Mesothelial cell of epicardium (in vitro differentiated cells): ENCODE measurements at regions not wholly inside any gene's neighbourhood (a gene's known extent, or its start where the extent isn't known, plus 50 kb on each side); places are given as distances from the start of the nearest gene placed in this dataset.

ENCODE experiments used
- DNase-seq, 2 experiments: peaks; one replicate each; pipeline ENCODE4 v3.0.0; 2021; ENCODE audit warnings: low spot score in 2 of 2; ENCODE audit not compliant: unreplicated experiment in 2 of 2
- H3K27ac Mint-ChIP-seq: 2 replicates; pipeline ENCODE4 v1.8.0; 2021; ENCODE audit warnings: mixed read lengths
- H3K27me3 Mint-ChIP-seq: 2 replicates; pipeline ENCODE4 v1.8.0; 2021; ENCODE audit warnings: low read depth, mixed read lengths
- H3K36me3 Mint-ChIP-seq: 2 replicates; pipeline ENCODE4 v1.8.0; 2021; ENCODE audit warnings: mixed read lengths
- H3K4me1 Mint-ChIP-seq: 2 replicates; pipeline ENCODE4 v1.8.0; 2021; ENCODE audit warnings: mixed read lengths
- H3K4me3 Mint-ChIP-seq: 2 replicates; pipeline ENCODE4 v1.8.0; 2021; ENCODE audit warnings: mild to moderate bottlenecking, moderate library complexity, mixed read lengths
- H3K9me3 Mint-ChIP-seq: 2 replicates; pipeline ENCODE4 v1.8.0; 2021; ENCODE audit warnings: mixed read lengths
- TF ChIP-seq, protein P1 (sequence below): fragments of 200-600 bp; sonication (generic); IDR thresholded peaks from one replicate; pipeline ENCODE4 v1.5.0; 2021; ENCODE audit warnings: antibody characterized with exemption; ENCODE audit not compliant: unreplicated experiment

DNA sequence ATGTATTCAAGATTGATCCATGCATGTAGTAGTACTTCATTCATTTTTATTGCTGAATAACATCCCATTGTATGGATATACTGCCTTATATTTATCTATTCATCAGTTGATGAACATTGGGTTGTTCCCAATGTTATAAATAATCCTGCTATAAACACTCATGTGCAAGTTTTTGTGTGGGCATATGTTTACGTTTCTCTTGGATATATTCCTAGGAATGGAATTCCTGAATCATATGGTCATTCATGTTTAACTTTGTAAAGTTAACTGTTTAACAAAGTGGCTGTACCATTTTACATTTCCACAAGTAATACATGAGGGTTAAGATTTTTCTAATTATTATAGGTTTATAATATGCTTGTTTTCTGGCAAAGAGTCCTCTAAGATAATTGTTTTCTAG, 1568.2 kb upstream of the SEL1L start:
- peaks cover 7% of the 10 kb centered on the region for H3K9me3 Mint-ChIP-seq
- no peak for DNase-seq
- TF ChIP-seq, protein P1, sequence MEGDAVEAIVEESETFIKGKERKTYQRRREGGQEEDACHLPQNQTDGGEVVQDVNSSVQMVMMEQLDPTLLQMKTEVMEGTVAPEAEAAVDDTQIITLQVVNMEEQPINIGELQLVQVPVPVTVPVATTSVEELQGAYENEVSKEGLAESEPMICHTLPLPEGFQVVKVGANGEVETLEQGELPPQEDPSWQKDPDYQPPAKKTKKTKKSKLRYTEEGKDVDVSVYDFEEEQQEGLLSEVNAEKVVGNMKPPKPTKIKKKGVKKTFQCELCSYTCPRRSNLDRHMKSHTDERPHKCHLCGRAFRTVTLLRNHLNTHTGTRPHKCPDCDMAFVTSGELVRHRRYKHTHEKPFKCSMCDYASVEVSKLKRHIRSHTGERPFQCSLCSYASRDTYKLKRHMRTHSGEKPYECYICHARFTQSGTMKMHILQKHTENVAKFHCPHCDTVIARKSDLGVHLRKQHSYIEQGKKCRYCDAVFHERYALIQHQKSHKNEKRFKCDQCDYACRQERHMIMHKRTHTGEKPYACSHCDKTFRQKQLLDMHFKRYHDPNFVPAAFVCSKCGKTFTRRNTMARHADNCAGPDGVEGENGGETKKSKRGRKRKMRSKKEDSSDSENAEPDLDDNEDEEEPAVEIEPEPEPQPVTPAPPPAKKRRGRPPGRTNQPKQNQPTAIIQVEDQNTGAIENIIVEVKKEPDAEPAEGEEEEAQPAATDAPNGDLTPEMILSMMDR: no peak
- no peaks in the 10 kb centered on the region for H3K27me3 Mint-ChIP-seq
- no peak overlapping the region for H3K27ac Mint-ChIP-seq
- H3K4me1 Mint-ChIP-seq: peaks cover 5% of the 10 kb centered on the region
- H3K4me3 Mint-ChIP-seq: no peak overlapping the region
- no peaks in the 10 kb centered on the region for H3K36me3 Mint-ChIP-seq

DNA sequence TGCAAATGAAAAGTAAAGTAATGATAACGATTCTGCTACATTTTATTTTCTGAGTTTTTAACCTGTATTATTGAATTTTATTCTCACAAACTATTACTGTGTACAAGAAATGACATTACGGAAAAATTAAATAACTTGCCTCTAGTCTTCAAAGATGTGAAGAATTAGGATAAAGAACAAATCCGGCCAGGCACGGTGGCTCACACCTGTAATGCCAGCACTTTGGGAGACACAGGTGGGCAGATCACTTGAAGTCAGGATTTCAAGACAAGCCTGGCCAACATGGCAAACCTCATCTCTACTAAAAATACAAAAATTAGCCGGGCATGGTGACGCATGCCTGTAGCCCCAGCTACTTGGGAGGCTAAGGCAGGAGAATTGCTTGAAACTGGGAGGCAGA, 1584.4 kb upstream of the SEL1L start:
- H3K4me3 Mint-ChIP-seq: no peak overlapping the region
- no peaks in the 10 kb centered on the region for H3K27me3 Mint-ChIP-seq
- TF ChIP-seq, protein P1: no peak
- peaks cover 11% of the 10 kb centered on the region for H3K4me1 Mint-ChIP-seq
- DNase-seq: no peak
- no peak overlapping the region for H3K27ac Mint-ChIP-seq
- H3K9me3 Mint-ChIP-seq: peaks cover 7% of the 10 kb centered on the region
- no peaks in the 10 kb centered on the region for H3K36me3 Mint-ChIP-seq

DNA sequence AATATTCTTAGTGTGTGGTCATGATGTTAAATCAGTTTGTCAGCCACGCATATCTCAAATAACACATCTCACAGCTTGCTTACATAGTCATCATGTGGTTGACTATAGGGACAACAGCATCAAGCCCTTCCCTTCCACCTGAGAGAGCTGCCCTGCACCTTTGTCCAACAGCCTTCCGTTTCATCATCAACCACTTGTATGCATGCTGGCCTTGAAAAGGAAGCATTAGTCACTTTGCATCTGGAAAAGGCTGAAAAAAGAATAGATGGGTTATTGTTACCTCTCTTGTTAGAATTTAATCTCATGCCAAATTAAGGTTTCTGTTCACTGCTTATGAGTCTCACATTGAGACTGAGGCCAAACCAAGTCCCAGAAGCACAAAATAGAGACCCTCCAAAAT, 1586.5 kb upstream of the SEL1L start:
- Mint-ChIP-seq H3K27ac (no peak overlapping the region), H3K36me3 (no peaks in the 10 kb centered on the region), H3K4me3 (no peak overlapping the region), H3K9me3 (peaks cover 7% of the 10 kb centered on the region), H3K4me1 (peaks cover 17% of the 10 kb centered on the region), H3K27me3 (no peaks in the 10 kb centered on the region)
- no peak for DNase-seq
- TF ChIP-seq, protein P1: no peak

DNA sequence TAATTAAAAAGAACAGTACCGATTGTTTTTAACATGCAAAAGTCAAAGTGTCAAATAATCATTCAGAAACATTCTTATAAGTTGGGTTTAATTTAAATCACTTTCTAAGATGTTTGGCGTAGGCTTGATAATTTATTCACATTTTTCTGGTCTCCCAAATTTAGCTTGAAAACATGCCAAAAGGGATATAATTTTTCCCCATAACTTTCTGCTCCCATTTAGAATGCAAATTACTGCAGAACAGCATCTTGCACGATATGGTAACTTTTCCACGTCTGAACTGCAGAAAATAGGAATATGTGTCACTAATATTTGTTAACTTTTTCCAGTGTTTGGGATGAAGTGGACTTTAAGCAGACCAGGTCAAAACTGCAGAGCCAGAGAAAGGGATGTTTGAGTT, 1592.4 kb upstream of the SEL1L start:
- DNase-seq: no peak
- Mint-ChIP-seq H3K27ac (no peak overlapping the region), H3K4me3 (no peak overlapping the region), H3K36me3 (no peaks in the 10 kb centered on the region), H3K9me3 (peaks cover 4% of the 10 kb centered on the region), H3K27me3 (no peaks in the 10 kb centered on the region), H3K4me1 (peaks cover 32% of the 10 kb centered on the region)
- TF ChIP-seq, protein P1: no peak

DNA sequence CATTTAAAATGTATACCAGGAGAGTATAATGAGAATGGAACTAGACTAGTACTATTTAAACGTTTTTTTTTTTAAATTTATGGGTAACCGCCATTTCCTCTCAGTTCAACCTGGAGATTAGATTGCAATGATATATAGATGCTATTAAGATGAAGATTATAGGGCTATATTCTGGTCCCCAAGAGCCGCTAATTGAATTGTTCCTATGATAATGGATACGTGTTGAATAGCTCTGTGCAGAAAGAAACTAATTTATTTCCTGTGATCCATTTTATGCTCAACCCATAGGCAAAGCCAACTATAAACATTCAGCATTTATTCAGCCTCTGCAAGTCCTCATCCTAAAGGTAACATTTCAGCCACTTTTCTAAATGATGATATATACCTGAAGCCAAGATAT, 1595.1 kb upstream of the SEL1L start:
- TF ChIP-seq, protein P1: no peak
- H3K27me3 Mint-ChIP-seq: no peaks in the 10 kb centered on the region
- H3K9me3 Mint-ChIP-seq: no peaks in the 10 kb centered on the region
- peaks cover 37% of the 10 kb centered on the region for H3K4me1 Mint-ChIP-seq
- no peak overlapping the region for H3K27ac Mint-ChIP-seq
- H3K4me3 Mint-ChIP-seq: no peak overlapping the region
- no peaks in the 10 kb centered on the region for H3K36me3 Mint-ChIP-seq
- DNase-seq: no peak

DNA sequence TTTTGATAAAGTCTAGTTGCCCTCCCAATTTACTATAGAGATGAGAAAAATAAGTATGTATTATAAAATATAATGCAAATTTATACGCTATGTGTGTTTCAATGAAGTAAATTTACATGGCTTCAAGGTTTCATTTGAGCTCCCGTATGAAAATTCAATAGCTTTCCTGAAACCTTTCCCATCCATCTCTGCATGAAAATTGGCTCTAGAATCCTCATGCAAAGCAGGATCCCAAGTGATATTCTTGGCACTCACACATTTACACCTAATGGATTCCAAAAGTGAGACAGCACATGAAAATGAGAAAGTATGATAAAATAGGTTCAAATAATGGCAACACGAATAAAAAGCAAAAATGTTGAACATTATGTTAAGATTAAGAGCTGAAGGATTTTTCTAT, 1595.8 kb upstream of the SEL1L start:
- Mint-ChIP-seq H3K36me3 (no peaks in the 10 kb centered on the region), H3K27ac (no peak overlapping the region), H3K4me3 (no peak overlapping the region), H3K4me1 (peaks cover 37% of the 10 kb centered on the region), H3K9me3 (no peaks in the 10 kb centered on the region), H3K27me3 (no peaks in the 10 kb centered on the region)
- TF ChIP-seq, protein P1: no peak
- DNase-seq: no peak
